ACHN (cell line): ENCODE measurements at regions not wholly inside any gene's neighbourhood (a gene's known extent, or its start where the extent isn't known, plus 50 kb on each side); places are given as distances from the start of the nearest gene placed in this dataset.
A peak's percentile ranks its signal among the peaks of the same experiment; 100 is the strongest.
"Not testable (repeated sequence)": the region's sequence is repeated elsewhere in the genome, so short reads cannot be mapped to it uniquely, and the experiment has no call there.

Experiments used
- DNase-seq: peaks from one replicate; pipeline ENCODE4 v3.0.0-alpha.2; 2015
- in situ Hi-C: cut with HindIII; loops from 2 replicates; pipeline ENCODE4 v1.10.0; 2017; ENCODE audit warnings: low sequenced_read_pairs, low pct_ligation_motif_present, low pct_unique_long_range_greater_than_20kb

DNA sequence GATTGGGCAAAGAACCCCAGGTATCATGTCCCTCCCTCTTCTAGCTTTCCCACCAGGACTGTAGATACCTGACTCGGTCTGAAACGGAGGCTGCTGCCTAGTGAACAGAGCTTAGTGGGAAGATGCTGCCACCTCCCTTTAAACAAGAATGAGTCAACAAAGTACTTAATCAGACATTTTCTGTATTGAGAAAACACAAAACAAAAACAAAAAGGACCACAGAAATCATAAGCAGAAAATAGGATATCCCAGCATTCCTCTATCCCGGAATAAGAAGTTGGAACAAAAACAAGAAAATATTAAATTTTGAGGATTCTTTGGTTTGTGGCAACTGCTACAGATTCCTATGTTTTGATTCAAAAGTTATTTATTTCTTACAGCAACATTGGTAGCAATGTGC is 51.7 kb upstream of the COL8A1 start:
- in situ Hi-C loops, result no loop called here
- DNase-seq, result no peak

DNA sequence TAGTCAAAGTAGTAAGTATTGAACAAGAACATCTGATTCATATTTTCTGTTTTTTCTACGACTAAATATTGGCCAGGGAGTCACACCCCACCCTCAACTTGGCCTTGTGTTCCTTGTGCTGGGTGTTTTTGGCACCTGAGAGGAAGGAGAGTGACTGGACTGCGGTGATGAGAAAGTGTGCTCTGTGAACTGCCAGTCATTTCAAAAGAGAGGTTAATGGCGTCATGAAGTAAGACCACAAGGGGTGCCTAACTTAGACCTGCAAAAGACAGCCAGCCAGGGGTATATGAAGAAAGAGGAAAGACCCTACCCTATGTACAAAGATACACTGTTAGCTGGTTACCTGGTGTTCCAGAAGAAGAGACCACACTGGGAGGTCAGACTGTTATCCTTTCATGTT is 58.4 kb upstream of the COL8A1 start:
- DNase-seq, result no peak
- in situ Hi-C loops, result no loop called here

DNA sequence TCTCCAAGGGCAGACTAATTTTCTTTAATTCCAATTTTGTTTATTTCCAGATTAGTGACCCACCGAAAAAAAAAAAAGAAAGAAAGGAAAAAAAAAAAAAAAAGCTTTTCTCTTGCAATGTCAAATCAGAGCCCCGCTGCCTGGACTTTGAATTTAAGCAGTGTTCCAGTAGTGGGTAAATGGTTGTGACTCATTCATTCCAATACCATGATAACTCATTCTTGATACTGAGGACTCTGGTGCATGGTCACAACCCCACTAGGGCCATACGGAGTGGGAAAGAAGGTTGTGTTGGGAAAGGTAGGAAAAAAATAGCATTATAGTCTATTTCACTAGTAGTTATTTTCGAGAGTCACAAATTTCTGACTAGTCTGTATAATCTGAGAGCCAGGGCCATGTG is 59.1 kb upstream of the COL8A1 start:
- peak; percentile 42 for DNase-seq
- in situ Hi-C loops, result no loop called here

- in situ Hi-C loops, result no loop called here
- no peak for DNase-seq
These were observed 59.9 kb upstream of the COL8A1 start for GRCh38 chr3:99578339-99578970.

DNA sequence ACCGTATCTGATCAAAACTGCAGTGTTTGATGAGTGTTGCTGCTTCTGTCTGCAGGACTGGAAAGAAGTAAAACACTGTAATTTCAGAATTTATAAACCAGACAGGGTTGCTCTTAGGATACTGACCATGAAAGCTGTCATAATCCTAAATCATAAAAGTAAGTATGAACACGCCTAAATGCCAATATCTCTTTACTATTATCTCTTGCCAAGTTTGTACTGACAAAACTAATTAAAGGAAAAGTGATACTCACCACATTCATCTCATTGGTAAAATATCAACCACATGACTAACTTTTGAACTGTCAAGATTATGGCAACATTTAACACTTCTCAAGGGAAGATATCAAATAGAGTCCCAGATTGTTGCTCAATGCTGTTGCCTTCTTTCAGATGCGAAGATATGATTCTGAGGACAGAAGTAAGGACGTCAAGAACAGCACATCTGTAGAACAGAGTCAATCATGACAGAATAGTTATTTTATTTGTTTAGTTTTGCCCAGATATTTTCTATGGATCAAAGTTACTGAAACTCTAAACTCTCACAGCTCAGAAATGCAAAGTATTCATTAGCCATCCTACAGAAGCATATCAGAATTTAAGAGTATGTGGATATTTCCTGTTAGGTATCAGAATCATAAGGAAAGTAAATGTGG is 61.4 kb upstream of the COL8A1 start:
- in situ Hi-C loops, result no loop called here
- DNase-seq, result no peak

- in situ Hi-C loops, result no loop called here
- no peak for DNase-seq
These were observed 62.7 kb upstream of the COL8A1 start for GRCh38 chr3:99575683-99576082.

- in situ Hi-C loops, result no loop called here
- no peak for DNase-seq
These were observed 68.3 kb upstream of the COL8A1 start for GRCh38 chr3:99570061-99570460.

DNA sequence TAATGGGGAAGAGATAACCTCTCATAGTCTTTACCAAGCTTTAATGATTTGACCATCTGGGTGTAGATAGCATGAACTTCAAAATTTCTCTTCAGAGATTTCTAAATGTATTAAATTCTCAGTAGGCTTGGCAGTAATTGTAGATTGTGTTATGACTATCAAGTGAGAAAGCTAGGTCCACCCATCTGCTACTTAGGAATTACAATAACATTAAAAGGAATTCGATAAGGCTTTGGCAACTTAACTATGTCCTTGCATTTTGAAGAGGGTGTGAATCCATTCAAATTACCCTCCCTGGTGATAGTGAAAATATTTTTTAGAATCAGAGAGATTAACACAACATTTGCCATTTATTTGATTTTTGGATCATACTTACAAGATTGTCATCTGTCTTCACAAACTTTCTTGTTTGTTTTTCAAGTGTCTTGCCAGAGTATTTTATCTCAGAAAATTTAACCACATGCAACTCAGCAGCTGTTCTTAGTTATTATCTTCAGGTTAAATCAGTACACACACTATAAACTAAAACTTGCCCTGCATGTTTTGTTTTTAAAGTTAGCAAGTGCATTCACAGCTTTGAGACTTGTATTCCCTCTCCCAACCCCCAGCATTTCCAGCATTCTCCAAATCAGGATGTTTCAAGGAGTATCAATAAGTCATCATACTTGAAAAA is 69.6 kb upstream of the COL8A1 start:
- no peak for DNase-seq
- in situ Hi-C loops, result no loop called here

- in situ Hi-C loops, result no loop called here
- no peak for DNase-seq
These were observed 73.1 kb upstream of the COL8A1 start for GRCh38 chr3:99565331-99565730.

- peak; percentile 28 for DNase-seq
- in situ Hi-C loops, result no loop called here
These were observed 75.3 kb upstream of the COL8A1 start for GRCh38 chr3:99562990-99563607.

DNA sequence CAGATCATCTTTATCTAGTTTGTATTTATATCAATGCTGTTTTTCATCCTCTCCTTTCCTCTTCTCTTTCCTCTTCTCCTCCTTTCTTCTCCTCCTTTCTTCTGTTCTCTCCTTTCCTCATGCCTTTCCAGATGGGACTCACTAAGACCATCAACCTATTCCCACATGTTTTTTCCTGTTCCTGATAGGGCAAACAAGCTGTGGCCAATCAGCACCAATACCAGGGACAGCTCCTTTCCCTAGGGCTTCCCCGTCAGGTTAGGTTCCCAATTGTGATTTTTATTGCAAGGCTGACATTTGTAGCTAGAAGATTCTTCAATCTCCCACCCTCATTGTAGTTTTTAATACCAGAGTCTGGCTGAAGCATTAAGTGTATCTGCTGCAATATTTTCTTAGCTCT is 76.3 kb upstream of the COL8A1 start:
- in situ Hi-C loops, result no loop called here
- DNase-seq, result peak; percentile 35

DNA sequence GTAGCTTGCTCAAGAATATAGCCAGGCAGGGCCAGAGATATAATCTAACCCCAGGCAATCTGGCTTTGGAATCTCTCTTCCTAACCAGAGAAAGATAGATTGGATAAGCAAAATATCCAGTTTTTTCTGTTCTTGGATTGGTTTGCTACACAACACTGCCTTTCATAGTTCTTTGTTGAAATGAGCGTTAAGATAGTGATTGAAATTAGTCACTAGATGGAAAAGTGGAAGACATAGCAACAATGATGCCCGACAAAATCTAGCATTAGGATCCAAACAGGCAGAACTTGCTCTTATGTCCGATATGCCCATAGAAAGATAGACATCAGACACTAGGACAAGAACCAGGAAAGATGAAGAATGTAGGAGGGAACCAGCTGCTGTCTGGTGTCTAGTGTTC is 77.3 kb upstream of the COL8A1 start:
- in situ Hi-C loops, result no loop called here

GRCh38 chr3:99559196-99559595 is 79.2 kb upstream of the COL8A1 start:
- in situ Hi-C loops, result no loop called here
- no peak for DNase-seq

More for the DNA sequence above, 77.3 kb upstream of the COL8A1 start:
- no peak for DNase-seq

GRCh38 chr3:99555885-99556284 is 82.5 kb upstream of the COL8A1 start:
- in situ Hi-C loops, DNase-seq: not testable (repeated sequence)

GRCh38 chr3:99551520-99551919 is 86.9 kb upstream of the COL8A1 start:
- in situ Hi-C loops, result no loop called here
- no peak for DNase-seq

DNA sequence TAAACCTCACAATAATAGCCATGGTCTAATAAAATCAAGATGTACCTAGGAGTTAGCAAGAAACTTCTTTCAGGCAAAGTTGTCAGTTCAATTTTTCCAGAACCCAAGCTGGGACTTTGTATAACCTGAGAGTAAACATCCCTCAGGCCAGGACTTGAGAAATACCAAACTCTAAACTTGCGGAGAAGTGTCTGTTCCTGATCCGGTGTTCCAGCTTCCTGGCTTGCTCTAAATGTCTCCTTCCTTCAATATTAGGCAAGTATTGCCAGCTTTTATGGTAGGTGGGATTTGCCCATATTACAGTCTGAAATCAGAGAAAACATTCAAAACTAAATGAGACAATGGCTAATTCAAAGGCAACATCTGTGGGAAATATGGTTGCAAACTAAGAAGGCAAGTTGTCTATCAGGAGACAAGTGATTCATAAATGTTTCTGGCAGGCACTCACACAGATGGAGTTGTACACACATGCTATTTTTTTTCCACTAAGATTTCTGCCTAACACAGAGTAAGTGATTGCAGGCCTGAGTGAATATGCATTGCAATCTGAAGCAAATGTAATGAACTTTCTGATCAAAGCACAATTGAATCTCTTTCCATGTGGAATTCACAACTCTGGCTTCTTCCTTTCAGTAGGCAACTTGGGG is 88.3 kb upstream of the COL8A1 start:
- DNase-seq, result no peak
- in situ Hi-C loops, result no loop called here

DNA sequence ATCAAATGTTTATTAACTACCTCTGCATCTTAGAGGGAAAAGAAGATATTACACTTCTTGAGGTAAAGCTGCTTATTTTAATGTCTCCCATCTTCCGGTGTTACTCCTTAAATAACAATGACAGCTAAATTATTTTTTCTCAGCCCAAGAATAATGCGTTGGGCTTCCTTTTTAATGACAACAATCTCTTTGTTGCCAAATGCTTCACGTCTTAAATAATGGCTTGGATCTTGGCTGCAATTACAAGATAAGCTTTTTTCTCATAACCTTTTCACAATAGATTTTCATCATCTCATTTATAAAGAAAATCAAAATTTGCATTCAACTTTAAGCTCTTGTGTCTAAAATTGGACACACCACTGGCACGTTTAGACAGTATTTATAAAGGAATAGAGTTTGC is 89.2 kb upstream of the COL8A1 start:
- in situ Hi-C loops, result no loop called here
- no peak for DNase-seq

GRCh38 chr3:99548674-99549073 is 89.7 kb upstream of the COL8A1 start:
- no peak for DNase-seq
- in situ Hi-C loops, result no loop called here

- in situ Hi-C loops, result no loop called here
- no peak for DNase-seq
These were observed 92.3 kb upstream of the COL8A1 start for GRCh38 chr3:99545941-99546580.
